Cardiac muscle cell (in vitro differentiated cells and primary cell): ENCODE measurements at regions not wholly inside any gene's neighbourhood (a gene's known extent, or its start where the extent isn't known, plus 50 kb on each side); places are given as distances from the start of the nearest gene placed in this dataset.

ENCODE experiments used
- DNase-seq, 2 donors: peaks; one replicate each; pipeline versions ENCODE4 v3.0.0 to v3.0.0-alpha.2; 2010 to 2017; ENCODE audit warnings: low read depth in 1 of 2, low spot score in 1 of 2
- H3K27ac ChIP-seq: fragments of 200-600 bp; sonication (generic); 2 replicates; pipeline ENCODE4 v1.5.1; 2016
- H3K27me3 ChIP-seq: fragments of 200-600 bp; sonication (generic); 2 replicates; pipeline ENCODE4 v1.6.0; 2016; ENCODE audit warnings: control low read depth
- H3K36me3 ChIP-seq: fragments of 200-600 bp; sonication (generic); 2 replicates; pipeline ENCODE4 v1.5.1; 2016; ENCODE audit warnings: control low read depth
- H3K4me1 ChIP-seq: fragments of 200-600 bp; sonication (generic); 2 replicates; pipeline ENCODE4 v1.8.1; 2017; ENCODE audit warnings: low read depth, mild to moderate bottlenecking, mixed run types
- H3K4me3 ChIP-seq: fragments of 200-600 bp; sonication (generic); 2 replicates; pipeline ENCODE4 v1.5.1; 2016; ENCODE audit warnings: mild to moderate bottlenecking
- H3K9me3 ChIP-seq: fragments of 200-600 bp; sonication (generic); 2 replicates; pipeline ENCODE4 v1.5.1; 2017; ENCODE audit warnings: low read depth, mild to moderate bottlenecking, control low read depth
- CTCF ChIP-seq: IDR thresholded peaks from 2 replicates; pipeline ENCODE4 v1.5.1; 2012; ENCODE audit warnings: low read depth, mild to moderate bottlenecking, low read length

GRCh38 chr12:25324861-25325260 lies 74.1 kb upstream of the KRAS start:
- Histone ChIP-seq H3K36me3 (no peaks in the 10 kb centered on the region), H3K4me1 (peaks cover 25% of the 10 kb centered on the region), H3K27ac (no peak overlapping the region), H3K9me3 (no peaks in the 10 kb centered on the region), H3K27me3 (no peaks in the 10 kb centered on the region), H3K4me3 (no peak overlapping the region)
- TF ChIP-seq CTCF, result no peak
- DNase-seq, result no peak

- Histone ChIP-seq H3K9me3 (no peaks in the 10 kb centered on the region), H3K27ac (peak overlapping the region; percentile 37), H3K4me3 (no peak overlapping the region), H3K36me3 (no peaks in the 10 kb centered on the region), H3K4me1 (peaks cover 28% of the 10 kb centered on the region), H3K27me3 (no peaks in the 10 kb centered on the region)
- DNase-seq, result peak in 1 of 2 donors; percentile 69
- no peak for TF ChIP-seq CTCF
These were observed 72.9 kb upstream of the KRAS start for GRCh38 chr12:25323581-25323982.

GRCh38 chr12:25322918-25323531 lies 72.3 kb upstream of the KRAS start:
- TF ChIP-seq CTCF, result no peak
- Histone ChIP-seq H3K9me3 (no peaks in the 10 kb centered on the region), H3K4me1 (peaks cover 28% of the 10 kb centered on the region), H3K36me3 (no peaks in the 10 kb centered on the region), H3K27ac (no peak overlapping the region), H3K4me3 (no peak overlapping the region), H3K27me3 (no peaks in the 10 kb centered on the region)
- DNase-seq, result peak in 1 of 2 donors; percentile 65

DNA sequence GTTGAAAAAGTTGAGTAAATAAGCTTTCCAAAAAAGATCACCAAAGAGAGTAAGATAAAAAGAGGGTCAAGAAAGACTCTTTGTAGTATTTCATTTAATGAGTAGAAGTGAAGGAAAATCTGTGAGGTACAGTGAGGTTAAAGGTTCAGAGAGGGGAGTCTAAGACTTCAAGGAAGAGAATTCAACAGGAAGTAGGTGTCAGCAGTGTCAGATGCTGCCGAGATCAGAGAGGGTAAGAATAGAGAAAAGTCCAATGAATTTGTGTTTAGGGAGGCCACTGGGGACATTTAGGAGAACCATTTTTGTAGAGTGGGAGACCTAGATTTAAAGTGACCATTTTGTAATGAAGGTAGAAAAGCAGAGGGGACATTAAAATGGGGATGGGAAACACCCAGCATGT lies 71.6 kb upstream of the KRAS start:
- Histone ChIP-seq H3K27me3 (no peaks in the 10 kb centered on the region), H3K27ac (no peak overlapping the region), H3K9me3 (no peaks in the 10 kb centered on the region), H3K4me1 (peaks cover 28% of the 10 kb centered on the region), H3K36me3 (no peaks in the 10 kb centered on the region), H3K4me3 (no peak overlapping the region)
- DNase-seq, result no peak
- TF ChIP-seq CTCF, result no peak

- H3K9me3 ChIP-seq, result no peaks in the 10 kb centered on the region
- H3K27me3 ChIP-seq, result no peaks in the 10 kb centered on the region
- no peak overlapping the region for H3K27ac ChIP-seq
- H3K36me3 ChIP-seq, result no peaks in the 10 kb centered on the region
- H3K4me3 ChIP-seq, result no peak overlapping the region
- DNase-seq, result no peak
- no peak for TF ChIP-seq CTCF
- H3K4me1 ChIP-seq, result peaks cover 28% of the 10 kb centered on the region
These were observed 71.0 kb upstream of the KRAS start for GRCh38 chr12:25321772-25322171.
